LNCaP clone FGC (cell line): ENCODE measurements at regions not wholly inside any gene's neighbourhood (a gene's known extent, or its start where the extent isn't known, plus 50 kb on each side); places are given as distances from the start of the nearest gene placed in this dataset.

Source experiments
- DNase-seq: peaks from one replicate; pipeline ENCODE4 v3.0.0-alpha.2; 2011; ENCODE audit warnings: low read depth
- H3K4me3 ChIP-seq: 2 replicates; pipeline ENCODE4 v1.5.1; 2011; ENCODE audit warnings: mild to moderate bottlenecking, low read depth, low read length, control low read depth
- CTCF ChIP-seq: IDR thresholded peaks from 2 replicates; pipeline ENCODE4 v1.5.1; 2012; ENCODE audit warnings: mild to moderate bottlenecking; ENCODE audit not compliant: control insufficient read depth, insufficient read depth; ENCODE audit errors: extremely low read depth

DNA sequence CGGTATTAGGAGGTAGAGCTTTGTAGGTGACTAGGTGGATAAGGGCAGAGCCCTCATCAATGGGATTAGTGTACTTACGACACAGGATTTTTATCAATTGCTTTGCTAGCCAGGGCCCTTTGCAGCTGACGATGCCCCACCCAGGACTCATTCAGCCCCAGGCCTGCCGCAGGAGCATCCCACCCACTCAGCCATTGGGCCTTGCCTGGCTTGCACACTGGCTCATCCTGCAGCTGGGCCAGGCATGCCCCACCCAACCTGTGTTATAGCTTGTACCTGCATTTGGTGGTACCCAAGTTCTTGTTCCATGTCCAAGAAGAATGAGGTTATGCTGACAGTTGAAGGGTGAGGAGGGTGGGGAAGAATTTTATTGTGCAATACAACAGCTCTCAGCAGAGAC is 317.5 kb downstream of the PPARGC1A start:
- DNase-seq, result no peak
- H3K4me3 ChIP-seq, result no peak overlapping the region
- no peak for TF ChIP-seq CTCF

GRCh38 chr4:23567338-23567737 is 322.5 kb downstream of the PPARGC1A start:
- no peak overlapping the region for H3K4me3 ChIP-seq
- no peak for DNase-seq
- TF ChIP-seq CTCF, result no peak

- no peak overlapping the region for H3K4me3 ChIP-seq
- TF ChIP-seq CTCF, result no peak
- DNase-seq, result no peak
These were observed 329.1 kb downstream of the PPARGC1A start for GRCh38 chr4:23560748-23561147.

DNA sequence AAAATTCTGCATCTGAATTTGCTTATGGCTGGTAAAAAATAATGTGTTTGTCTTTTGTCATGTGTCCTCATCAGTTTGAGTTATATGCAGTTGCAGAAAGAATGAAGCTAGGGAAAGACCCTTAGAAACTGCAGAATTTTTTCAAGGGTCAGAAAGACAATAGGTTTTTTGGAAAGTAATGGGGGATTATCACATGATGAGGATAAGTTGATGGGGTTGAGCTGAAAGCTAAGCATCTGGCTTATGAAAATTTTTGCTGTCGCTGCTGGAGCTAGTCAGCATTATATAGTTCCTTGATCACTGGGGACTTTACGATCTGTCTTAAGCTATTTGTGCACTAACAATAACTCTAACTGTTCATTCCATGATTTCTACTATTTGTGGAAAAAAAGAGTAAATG is 331.7 kb downstream of the PPARGC1A start:
- no peak overlapping the region for H3K4me3 ChIP-seq
- no peak for TF ChIP-seq CTCF
- DNase-seq, result no peak

DNA sequence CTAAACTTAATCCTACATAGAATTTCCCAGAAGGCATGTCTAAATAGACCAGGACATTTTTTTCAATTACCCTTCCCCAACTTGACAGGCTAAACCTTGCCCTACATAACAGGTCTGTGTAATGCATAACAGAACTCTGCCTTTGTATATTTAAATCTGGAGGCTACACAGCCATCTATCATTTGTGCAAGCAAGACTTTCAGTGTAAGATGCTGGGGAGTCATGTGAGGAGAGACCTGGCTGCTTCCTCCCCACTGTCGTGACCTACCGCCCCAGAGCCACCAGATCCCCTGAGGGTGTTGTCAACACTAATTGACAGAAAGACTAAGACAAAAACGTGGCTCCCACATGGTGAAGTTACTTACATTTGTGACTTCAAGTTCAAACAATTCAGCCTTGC is 342.2 kb downstream of the PPARGC1A start:
- no peak for TF ChIP-seq CTCF

DNA sequence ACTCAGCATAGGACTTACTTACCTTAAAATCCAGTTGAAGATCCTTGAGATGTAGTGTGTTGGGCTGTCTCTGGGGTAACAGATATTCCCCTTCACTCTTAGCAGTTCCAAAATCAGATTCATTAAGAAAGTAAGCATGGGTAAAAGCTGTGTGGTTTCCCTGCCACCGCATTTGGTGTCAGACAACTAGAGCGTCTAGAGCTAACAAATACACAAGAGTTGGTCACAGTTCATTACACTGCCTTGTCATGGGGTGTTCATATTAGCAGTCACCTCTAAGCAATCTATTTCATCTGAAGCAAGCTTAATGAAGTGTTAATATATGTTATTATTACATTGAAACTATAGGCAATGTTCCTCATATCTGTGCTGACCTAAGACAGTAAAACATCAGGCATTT is 342.8 kb downstream of the PPARGC1A start:
- no peak for DNase-seq
- no peak overlapping the region for H3K4me3 ChIP-seq
- TF ChIP-seq CTCF, result no peak

More for the DNA sequence above, 342.2 kb downstream of the PPARGC1A start:
- H3K4me3 ChIP-seq, result no peak overlapping the region
- no peak for DNase-seq

GRCh38 chr4:23539969-23540569 is 349.8 kb downstream of the PPARGC1A start:
- no peak overlapping the region for H3K4me3 ChIP-seq
- TF ChIP-seq CTCF, result no peak
- no peak for DNase-seq
